H1 (cell line): ENCODE measurements at regions not wholly inside any gene's neighbourhood (a gene's known extent, or its start where the extent isn't known, plus 50 kb on each side); places are given as distances from the start of the nearest gene placed in this dataset.

Source experiments
- CTCF ChIA-PET: fragments of 300-600 bp; sonication (Branson Sonifier 250); formaldehyde crosslinking; loops from one replicate; lab custom pipeline; 2021; ENCODE audit not compliant: partially characterized antibody; lab: Charles Lee
- POLR2A ChIA-PET: fragments of 300-600 bp; sonication (Branson Sonifier 250); formaldehyde crosslinking; loops from one replicate; lab custom pipeline; 2021; ENCODE audit warnings: inconsistent platforms; ENCODE audit not compliant: partially characterized antibody; lab: Charles Lee
- DNase-seq, 2 experiments: peaks; one replicate each; pipeline versions ENCODE4 v3.0.0 to v3.0.0-alpha.2; 2010 to 2022; ENCODE audit warnings: low spot score in 2 of 2, low read depth in 1 of 2, mixed read lengths in 1 of 2
- FAIRE-seq: peaks from 2 replicates; lab custom pipeline; 2011; peaks lifted over from hg19 to GRCh38; lab: Jason Lieb, UNC
- H2AFZ ChIP-seq: 2 replicates; pipeline ENCODE4 v1.8.1; 2012; ENCODE audit warnings: low read length, inconsistent platforms
- H2AK5ac ChIP-seq: 2 replicates; pipeline ENCODE4 v1.6.1; 2013; ENCODE audit warnings: low read depth, low read length
- H2BK120ac ChIP-seq: replicated peaks from 2 replicates; pipeline ENCODE3; 2013; ENCODE audit warnings: low read depth, low read length, inconsistent platforms
- H2BK12ac ChIP-seq: 2 replicates; pipeline ENCODE4 v1.6.1; 2013; ENCODE audit warnings: low read depth, low read length
- H2BK15ac ChIP-seq: 2 replicates; pipeline ENCODE4 v1.6.1; 2013; ENCODE audit warnings: low read length
- H2BK20ac ChIP-seq: 2 replicates; pipeline ENCODE4 v1.6.1; 2013; ENCODE audit warnings: low read length
- H2BK5ac ChIP-seq: 2 replicates; pipeline ENCODE4 v1.6.1; 2013; ENCODE audit warnings: low read depth, low read length
- H3K14ac ChIP-seq: 2 replicates; pipeline ENCODE4 v1.6.1; 2013; ENCODE audit warnings: inconsistent platforms; ENCODE audit not compliant: insufficient read length
- H3K18ac ChIP-seq: 2 replicates; pipeline ENCODE4 v1.6.1; 2013; ENCODE audit warnings: low read length; ENCODE audit errors: extremely low read depth
- H3K23ac ChIP-seq: 2 replicates; pipeline ENCODE4 v1.6.1; 2013; ENCODE audit warnings: inconsistent platforms; ENCODE audit not compliant: insufficient read length
- H3K23me2 ChIP-seq: 2 replicates; pipeline ENCODE4 v1.6.1; 2013; ENCODE audit warnings: low read depth, low read length
- H3K27ac ChIP-seq: 2 replicates; pipeline ENCODE4 v1.6.1; 2011; ENCODE audit warnings: low read depth, low read length, inconsistent platforms
- H3K27me3 ChIP-seq, 4 experiments: replicated peaks in 1 of 4; 1 replicate in 1 of 4; 2 replicates in 3 of 4; pipeline versions ENCODE4 v1.6.1 to v1.8.1; 2011 to 2013; ENCODE audit warnings: low read length in 3 of 4, mild to moderate bottlenecking in 3 of 4, inconsistent platforms in 2 of 4, mixed read lengths in 2 of 4, moderate library complexity in 1 of 4; ENCODE audit not compliant: control insufficient read depth in 3 of 4, insufficient read depth in 3 of 4; ENCODE audit errors: extremely low read depth in 1 of 4
- H3K36me3 ChIP-seq, 4 experiments: 2 replicates each; pipeline versions ENCODE4 v1.6.1 to v1.8.1; 2011 to 2013; ENCODE audit warnings: mild to moderate bottlenecking in 4 of 4, low read length in 3 of 4, moderate library complexity in 2 of 4, control low read depth in 1 of 4, inconsistent platforms in 1 of 4; ENCODE audit not compliant: insufficient read depth in 4 of 4, control insufficient read depth in 2 of 4
- H3K4ac ChIP-seq: replicated peaks from 2 replicates; pipeline ENCODE3; 2013; ENCODE audit warnings: low read length, low read depth, mixed read lengths, inconsistent platforms; ENCODE audit not compliant: insufficient read length
- H3K4me1 ChIP-seq, 4 experiments: replicated peaks in 1 of 4; 1 replicate in 1 of 4; 2 replicates in 3 of 4; pipeline versions ENCODE4 v1.6.1 to v1.8.1; 2011 to 2013; ENCODE audit warnings: low read length in 3 of 4, inconsistent platforms in 2 of 4, mixed read lengths in 1 of 4; ENCODE audit not compliant: insufficient read depth in 4 of 4, control insufficient read depth in 3 of 4
- H3K4me2 ChIP-seq, 2 experiments: 2 replicates each; pipeline versions ENCODE4 v1.6.1 to v1.8.1; 2011 to 2013; ENCODE audit warnings: low read depth in 2 of 2, low read length in 2 of 2, control low read depth in 1 of 2, inconsistent platforms in 1 of 2, mild to moderate bottlenecking in 1 of 2; ENCODE audit not compliant: insufficient read depth in 1 of 2
- H3K4me3 ChIP-seq, 4 experiments: fragments of 200-600, 300-600 bp in 1 of 4; sonication (generic), shearing (Covaris generic), sonication (Bioruptor Twin) in 1 of 4; 2 replicates each; pipeline versions ENCODE4 v1.5.1 to v1.8.1; 2011 to 2016; ENCODE audit warnings: low read length in 4 of 4, low read depth in 3 of 4, control low read depth in 2 of 4, inconsistent platforms in 2 of 4, mild to moderate bottlenecking in 2 of 4, mixed read lengths in 1 of 4, moderate library complexity in 1 of 4; ENCODE audit not compliant: insufficient read depth in 2 of 4; ENCODE audit errors: extremely low read depth in 1 of 4
- H3K56ac ChIP-seq: replicated peaks from 2 replicates; pipeline ENCODE3; 2013; ENCODE audit warnings: low read depth, mild to moderate bottlenecking, mixed read lengths, low read length, inconsistent platforms; ENCODE audit not compliant: insufficient read length
- H3K79me1 ChIP-seq: 2 replicates; pipeline ENCODE4 v1.6.1; 2013; ENCODE audit warnings: low read depth, low read length, control low read depth
- H3K79me2 ChIP-seq, 2 experiments: 2 replicates each; pipeline versions ENCODE4 v1.6.1 to v1.8.1; 2012 to 2013; ENCODE audit warnings: low read length in 2 of 2, mild to moderate bottlenecking in 2 of 2, inconsistent platforms in 1 of 2; ENCODE audit not compliant: insufficient read depth in 2 of 2, control insufficient read depth in 1 of 2
- H3K9ac ChIP-seq, 4 experiments: replicated peaks in 1 of 4; 1 replicate in 1 of 4; 2 replicates in 3 of 4; pipeline versions ENCODE4 v1.6.1 to v1.8.1; 2011 to 2013; ENCODE audit warnings: low read depth in 3 of 4, low read length in 3 of 4, control low read depth in 2 of 4, mild to moderate bottlenecking in 2 of 4, moderate library complexity in 2 of 4, inconsistent platforms in 1 of 4; ENCODE audit errors: extremely low read depth in 1 of 4
- H3K9me3 ChIP-seq, 2 experiments: 2 replicates each; pipeline versions ENCODE4 v1.6.1 to v1.8.1; 2012 to 2013; ENCODE audit warnings: mild to moderate bottlenecking in 2 of 2, moderate library complexity in 2 of 2, control low read depth in 1 of 2, inconsistent platforms in 1 of 2, low read depth in 1 of 2, low read length in 1 of 2, mixed read lengths in 1 of 2; ENCODE audit not compliant: insufficient read depth in 2 of 2
- H4K20me1 ChIP-seq, 2 experiments: replicated peaks in 1 of 2; 2 replicates each; pipeline versions ENCODE3 to v1.8.1; 2011 to 2013; ENCODE audit warnings: inconsistent platforms in 2 of 2, low read length in 2 of 2, mild to moderate bottlenecking in 1 of 2; ENCODE audit not compliant: insufficient read depth in 2 of 2, control insufficient read depth in 1 of 2
- H4K5ac ChIP-seq: 2 replicates; pipeline ENCODE4 v1.6.1; 2013; ENCODE audit warnings: low read length, low read depth, mixed read lengths, inconsistent platforms; ENCODE audit not compliant: insufficient read length
- H4K8ac ChIP-seq: 2 replicates; pipeline ENCODE4 v1.8.0; 2013; ENCODE audit warnings: mild to moderate bottlenecking, moderate library complexity, low read length, inconsistent platforms; ENCODE audit not compliant: insufficient read depth; ENCODE audit errors: extremely low read depth
- H4K91ac ChIP-seq: replicated peaks from 2 replicates; pipeline ENCODE3; 2013; ENCODE audit warnings: low read length, mixed read lengths, inconsistent platforms; ENCODE audit not compliant: insufficient read length
- BRCA1 ChIP-seq: IDR thresholded peaks from 2 replicates; pipeline ENCODE4 v1.6.1; 2012; ENCODE audit warnings: low read depth, low read length, improper control_type of control experiment
- RAD21 ChIP-seq, 2 experiments: IDR thresholded peaks in 1 of 2; conservative IDR thresholded peaks in 1 of 2; 2 replicates each; pipeline ENCODE4 v1.6.1; 2011; ENCODE audit warnings: low read depth in 2 of 2, low read length in 2 of 2, improper control_type of control experiment in 1 of 2, inconsistent platforms in 1 of 2, mild to moderate bottlenecking in 1 of 2, moderate library complexity in 1 of 2
- WGBS, 2 experiments: shearing (Covaris generic) in 1 of 2; methylation state at CpG; one replicate each; pipeline versions ENCODE4 v1.1.6 to v1.1.7; 2013 to 2015; ENCODE audit warnings: low lambda C conversion rate in 2 of 2, mixed read lengths in 2 of 2, inconsistent platforms in 1 of 2, low coverage in 1 of 2, missing lambda C conversion rate in 1 of 2; ENCODE audit not compliant: insufficient replicate concordance in 2 of 2, insufficient coverage in 1 of 2, insufficient read length in 1 of 2; ENCODE audit errors: extremely low coverage in 1 of 2, missing lambda C conversion rate in 1 of 2; 5-methylcytosine and 5-hydroxymethylcytosine counted together

GRCh38 chrX:74369666-74370065, 51.6 kb upstream of the SLC16A2 start:
- Histone ChIP-seq H2BK12ac (no peak overlapping the region), H2BK5ac (no peak overlapping the region), H3K79me1 (no peaks in the 10 kb centered on the region), H3K23me2 (no peaks in the 10 kb centered on the region), H3K56ac (no peak overlapping the region), H3K4me2 (no peak overlapping the region), H3K4me3 (no peak overlapping the region), H3K36me3 (no peaks in the 10 kb centered on the region), H3K18ac (no peak overlapping the region), H4K5ac (no peak overlapping the region), H3K79me2 (no peaks in the 10 kb centered on the region), H2BK20ac (no peak overlapping the region), H3K27me3 (no peaks in the 10 kb centered on the region), H3K27ac (no peak overlapping the region), H2AK5ac (no peak overlapping the region), H3K9ac (no peak overlapping the region), H3K23ac (no peak overlapping the region), H3K9me3 (no peaks in the 10 kb centered on the region), H3K14ac (no peak overlapping the region), H4K91ac (no peak overlapping the region), H2BK120ac (no peak overlapping the region), H4K20me1 (no peaks in the 10 kb centered on the region), H4K8ac (no peak overlapping the region), H2BK15ac (no peak overlapping the region), H2AFZ (no peak overlapping the region), H3K4ac (no peak overlapping the region), H3K4me1 (no peaks in the 10 kb centered on the region)
- POLR2A ChIA-PET: no interaction called here
- WGBS, 2 experiments: 100% methylated on average over 1 of the region's 1 CpG; no CpG with 5 or more reads in 1 of the 2 experiments
- TF ChIP-seq RAD21 (IDR thresholded peaks at IDR 0.05 in 1 of 2, conservative IDR thresholded peaks at IDR 0.05 in 1 of 2; ENCODE audit: low read depth in 2 of 2, low read length in 2 of 2): no peak
- no peak for TF ChIP-seq BRCA1
- DNase-seq (no peak), FAIRE-seq (no peak)
- CTCF ChIA-PET: no interaction called here
